KMS-11 (cell line): ENCODE measurements at regions not wholly inside any gene's neighbourhood (a gene's known extent, or its start where the extent isn't known, plus 50 kb on each side); places are given as distances from the start of the nearest gene placed in this dataset.

ENCODE experiments used
- H2AFZ ChIP-seq: fragments of 200-600 bp; sonication (generic); 2 replicates; pipeline ENCODE4 v1.6.1; 2016; ENCODE audit warnings: antibody characterized with exemption, mixed run types, low read depth
- H3K27ac ChIP-seq: fragments of 200-600 bp; sonication (generic); 2 replicates; pipeline ENCODE4 v1.6.1; 2016; ENCODE audit warnings: mild to moderate bottlenecking, mixed run types
- H3K27me3 ChIP-seq: fragments of 200-600 bp; sonication (generic); 2 replicates; pipeline ENCODE4 v1.6.1; 2017; ENCODE audit warnings: mild to moderate bottlenecking, low read depth, mixed run types, moderate library complexity; ENCODE audit not compliant: insufficient read depth
- H3K36me3 ChIP-seq: fragments of 200-600 bp; sonication (generic); 2 replicates; pipeline ENCODE4 v1.6.1; 2017; ENCODE audit warnings: mild to moderate bottlenecking, mixed run types; ENCODE audit not compliant: insufficient read depth
- H3K4me1 ChIP-seq: fragments of 200-600 bp; sonication (generic); 2 replicates; pipeline ENCODE4 v1.6.1; 2016; ENCODE audit warnings: mild to moderate bottlenecking, low read depth, mixed run types; ENCODE audit not compliant: poor library complexity, severe bottlenecking
- H3K4me2 ChIP-seq: fragments of 200-600 bp; sonication (generic); 2 replicates; pipeline ENCODE4 v1.7.0; 2016; ENCODE audit warnings: mild to moderate bottlenecking, mixed run types
- H3K4me3 ChIP-seq: fragments of 200-600 bp; sonication (generic); IDR thresholded peaks from 2 replicates; pipeline ENCODE4 v1.6.1; 2017; ENCODE audit warnings: low read depth, low read length, mixed read lengths; ENCODE audit not compliant: insufficient read depth
- H3K79me2 ChIP-seq: fragments of 200-600 bp; sonication (generic); 2 replicates; pipeline ENCODE4 v1.6.1; 2016; ENCODE audit warnings: low read depth, mixed run types; ENCODE audit not compliant: insufficient read depth
- H3K9ac ChIP-seq: fragments of 200-600 bp; sonication (generic); 2 replicates; pipeline ENCODE4 v1.6.1; 2016; ENCODE audit warnings: mild to moderate bottlenecking, mixed run types
- H4K20me1 ChIP-seq: fragments of 200-600 bp; sonication (generic); 2 replicates; pipeline ENCODE4 v1.6.1; 2016; ENCODE audit warnings: mild to moderate bottlenecking, mixed run types; ENCODE audit not compliant: insufficient read depth
- CTCF ChIP-seq: fragments of 200-600 bp; sonication (generic); conservative IDR thresholded peaks from 2 replicates; pipeline ENCODE4 v1.6.1; 2017; ENCODE audit warnings: low read depth, mild to moderate bottlenecking, antibody characterized with exemption, low read length, moderate library complexity, mixed read lengths

- H3K36me3 ChIP-seq, result no peaks in the 10 kb centered on the region
- no peak overlapping the region for H3K4me2 ChIP-seq
- no peaks in the 10 kb centered on the region for H3K27me3 ChIP-seq
- TF ChIP-seq CTCF, result no peak
- no peaks in the 10 kb centered on the region for H3K4me1 ChIP-seq
- H3K4me3 ChIP-seq, result no peak overlapping the region
- no peak overlapping the region for H3K9ac ChIP-seq
- no peaks in the 10 kb centered on the region for H3K79me2 ChIP-seq
- H4K20me1 ChIP-seq, result no peaks in the 10 kb centered on the region
- no peak overlapping the region for H2AFZ ChIP-seq
- no peak overlapping the region for H3K27ac ChIP-seq
Observed at GRCh38 chr10:105956550-105956949, 1208.0 kb downstream of the SORCS1 start.

GRCh38 chr10:105953861-105954260, 1210.6 kb downstream of the SORCS1 start:
- Histone ChIP-seq H3K4me2 (no peak overlapping the region), H3K9ac (no peak overlapping the region), H4K20me1 (no peaks in the 10 kb centered on the region), H3K27me3 (no peaks in the 10 kb centered on the region), H3K79me2 (no peaks in the 10 kb centered on the region), H3K27ac (no peak overlapping the region), H3K4me3 (no peak overlapping the region), H3K4me1 (no peaks in the 10 kb centered on the region), H2AFZ (no peak overlapping the region), H3K36me3 (no peaks in the 10 kb centered on the region)
- TF ChIP-seq CTCF, result no peak

DNA sequence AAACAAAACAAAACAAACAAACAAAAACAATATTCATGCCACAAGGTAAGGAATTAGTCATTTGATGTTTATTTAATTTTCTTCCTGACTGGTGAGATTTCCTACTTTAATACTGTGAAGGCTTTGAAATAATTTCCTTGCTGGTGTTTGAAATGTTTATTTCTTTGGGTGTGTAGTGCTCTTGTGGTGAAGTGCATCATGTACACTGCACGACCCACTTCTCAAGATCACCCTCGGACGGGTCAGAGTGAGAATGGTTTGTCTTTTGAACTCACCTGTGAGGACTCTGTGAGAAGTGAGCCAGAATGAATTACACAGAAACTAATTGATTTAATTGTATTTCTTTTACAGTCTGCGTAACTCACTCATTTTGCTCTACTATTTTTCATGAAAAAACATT, 1211.5 kb downstream of the SORCS1 start:
- Histone ChIP-seq H3K9ac (no peak overlapping the region), H4K20me1 (no peaks in the 10 kb centered on the region), H3K4me1 (no peaks in the 10 kb centered on the region), H3K27ac (no peak overlapping the region), H3K4me2 (no peak overlapping the region), H3K36me3 (no peaks in the 10 kb centered on the region), H2AFZ (no peak overlapping the region), H3K79me2 (no peaks in the 10 kb centered on the region), H3K27me3 (no peaks in the 10 kb centered on the region), H3K4me3 (no peak overlapping the region)
- TF ChIP-seq CTCF, result no peak

- Histone ChIP-seq H3K27ac (no peak overlapping the region), H3K4me2 (no peak overlapping the region), H4K20me1 (no peaks in the 10 kb centered on the region), H3K4me1 (no peaks in the 10 kb centered on the region), H3K79me2 (no peaks in the 10 kb centered on the region), H3K9ac (no peak overlapping the region), H2AFZ (no peak overlapping the region), H3K4me3 (no peak overlapping the region), H3K36me3 (no peaks in the 10 kb centered on the region), H3K27me3 (no peaks in the 10 kb centered on the region)
- no peak for TF ChIP-seq CTCF
Observed at GRCh38 chr10:105952153-105952552, 1212.4 kb downstream of the SORCS1 start.

DNA sequence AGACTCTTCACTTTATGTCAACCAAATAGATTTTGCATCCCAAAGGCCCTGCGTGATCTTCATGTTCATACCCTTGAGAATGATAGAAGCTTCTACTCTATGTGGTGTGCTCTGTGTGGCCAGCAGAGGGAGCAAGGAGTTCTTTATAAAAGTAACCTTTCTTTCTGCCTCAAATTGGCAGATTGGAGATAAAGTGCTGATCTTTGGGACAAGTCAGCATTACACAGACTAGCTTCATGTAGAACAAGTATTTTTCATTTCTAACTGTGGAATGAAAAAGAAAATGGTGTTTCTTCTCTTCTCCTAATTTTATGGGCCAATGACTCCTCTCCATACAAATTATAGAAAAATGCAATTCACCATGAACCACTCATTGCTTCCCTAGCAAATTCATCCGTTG, 1214.1 kb downstream of the SORCS1 start:
- peak; percentile 79 for TF ChIP-seq CTCF
- Histone ChIP-seq H3K4me1 (no peaks in the 10 kb centered on the region), H3K27me3 (no peaks in the 10 kb centered on the region), H3K36me3 (no peaks in the 10 kb centered on the region), H3K4me2 (no peak overlapping the region), H3K4me3 (no peak overlapping the region), H2AFZ (no peak overlapping the region), H4K20me1 (no peaks in the 10 kb centered on the region), H3K27ac (no peak overlapping the region), H3K9ac (no peak overlapping the region), H3K79me2 (no peaks in the 10 kb centered on the region)
